Retina (tissue), 1 donor: ENCODE measurements at regions not wholly inside any gene's neighbourhood (a gene's known extent, or its start where the extent isn't known, plus 50 kb on each side); places are given as distances from the start of the nearest gene placed in this dataset.

Experiments used
- DNase-seq: peaks from one replicate; pipeline ENCODE4 v3.0.0-alpha.2; 2016

DNA sequence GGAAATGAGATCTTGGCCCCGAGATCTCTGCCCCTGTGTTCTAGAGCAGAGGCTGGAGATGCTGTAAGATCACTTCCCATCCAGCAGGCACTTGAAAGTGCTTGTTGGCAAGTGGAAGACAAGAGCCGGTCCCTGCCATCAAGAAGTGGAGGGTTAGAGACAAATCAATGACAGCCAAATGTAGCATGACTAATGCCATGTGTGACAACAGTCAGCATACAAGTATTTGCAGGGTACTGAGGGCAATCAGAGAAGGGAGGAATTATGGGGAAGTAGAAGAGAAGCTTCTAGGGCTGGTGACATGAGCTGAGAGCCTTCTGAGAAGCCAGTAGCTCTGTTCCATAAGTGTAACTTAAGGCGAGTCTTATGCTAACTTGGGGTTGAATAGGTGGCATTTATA lies 58.6 kb downstream of the TMEM17 start:
- DNase-seq = no peak

DNA sequence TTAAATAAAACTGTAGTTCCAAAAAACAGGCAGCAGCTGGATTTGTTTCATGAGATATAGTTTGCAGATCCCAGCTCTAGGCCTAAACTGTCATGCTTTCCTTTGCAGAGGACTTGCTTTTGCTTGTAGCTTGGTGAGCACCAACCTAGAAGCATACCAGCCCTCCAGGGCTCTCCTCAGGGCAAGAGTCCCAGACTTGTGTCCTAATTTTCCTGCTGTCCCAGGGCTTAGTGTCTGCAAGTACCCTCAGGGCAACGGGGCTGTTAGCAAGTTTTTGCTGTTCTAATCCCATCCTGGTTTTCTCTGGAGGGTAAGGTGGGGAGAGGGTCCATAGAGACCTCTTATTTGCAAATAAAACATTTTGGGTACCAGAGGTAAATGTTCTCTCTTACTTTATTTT lies 59.5 kb downstream of the TMEM17 start:
- no peak for DNase-seq

DNA sequence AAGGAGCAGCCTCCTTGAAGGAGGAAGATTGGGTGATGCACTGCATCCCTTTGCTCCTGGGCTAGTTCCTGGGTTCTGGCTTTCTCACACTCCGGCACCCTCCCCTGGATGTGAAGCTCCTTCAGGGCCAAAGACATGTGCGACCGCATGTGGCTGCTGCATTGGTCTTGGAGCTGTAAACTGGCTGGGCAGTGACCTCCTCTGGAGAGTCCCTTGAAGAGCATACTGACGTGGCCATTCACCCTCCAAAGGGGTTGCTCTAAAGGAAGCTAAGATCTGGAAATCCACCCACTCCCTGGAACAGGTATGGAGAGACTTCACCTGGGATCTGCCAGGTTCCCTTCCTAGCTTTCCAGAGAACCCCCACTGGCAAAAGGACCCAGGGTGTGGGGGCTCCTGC lies 62.1 kb downstream of the TMEM17 start:
- DNase-seq = no peak

DNA sequence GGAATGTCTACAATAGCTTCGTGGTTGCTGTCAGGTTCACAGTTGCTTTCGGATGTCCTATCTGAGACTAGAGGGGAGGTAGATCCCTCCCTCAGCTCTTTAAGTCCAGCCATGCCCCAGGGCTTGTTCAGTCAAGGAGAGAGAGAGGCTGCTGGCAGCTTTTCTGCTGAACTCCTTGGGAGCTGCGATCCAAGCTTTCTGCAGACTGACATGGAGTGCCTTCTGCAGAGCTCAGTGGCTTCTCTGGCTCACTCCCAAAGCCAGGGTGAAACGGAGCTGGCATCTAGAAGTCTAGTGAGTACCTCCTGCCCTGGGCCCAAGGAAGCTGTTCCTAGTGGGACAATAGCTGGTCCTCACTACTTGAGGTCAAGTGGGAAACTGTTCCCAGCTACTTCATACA lies 62.5 kb downstream of the TMEM17 start:
- no peak for DNase-seq

DNA sequence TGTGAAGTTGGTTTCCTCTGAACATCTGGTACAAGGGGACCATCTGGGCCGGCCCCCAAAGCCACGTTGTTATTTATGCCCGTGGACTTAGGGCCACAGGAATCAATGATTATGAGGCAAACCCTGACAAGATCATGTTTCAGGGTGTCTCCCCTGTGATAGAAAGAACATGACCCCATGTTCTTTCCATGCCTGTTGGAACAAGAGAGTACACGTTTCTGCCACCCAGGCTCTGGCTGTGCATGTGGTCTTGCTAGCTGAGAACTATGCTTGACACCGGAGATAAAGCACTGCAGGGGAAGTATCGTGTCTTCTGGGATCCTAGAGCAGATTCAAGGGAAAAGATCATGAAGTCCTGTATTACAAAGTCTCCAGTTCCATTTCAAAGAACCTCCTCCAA lies 64.2 kb downstream of the TMEM17 start:
- DNase-seq = no peak

DNA sequence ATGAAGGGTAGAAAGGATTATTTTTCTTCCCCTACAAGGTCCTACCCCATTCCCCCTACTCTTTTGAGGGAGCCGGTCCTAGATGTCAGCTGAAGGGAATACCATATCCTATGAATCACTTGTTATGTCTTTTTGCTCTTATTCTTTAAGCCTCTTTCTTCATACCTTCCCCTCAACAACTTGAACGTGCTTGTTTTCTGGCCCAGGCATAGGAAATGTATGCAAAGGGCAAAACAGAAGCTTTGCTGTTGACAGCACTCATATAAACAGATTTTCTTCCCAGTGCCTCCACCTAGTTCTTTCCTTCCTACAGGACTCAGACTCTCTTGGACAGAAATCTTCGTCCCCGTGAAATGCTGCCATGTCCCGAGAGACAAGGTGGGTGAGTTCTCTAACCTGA lies 64.6 kb downstream of the TMEM17 start:
- DNase-seq = no peak

DNA sequence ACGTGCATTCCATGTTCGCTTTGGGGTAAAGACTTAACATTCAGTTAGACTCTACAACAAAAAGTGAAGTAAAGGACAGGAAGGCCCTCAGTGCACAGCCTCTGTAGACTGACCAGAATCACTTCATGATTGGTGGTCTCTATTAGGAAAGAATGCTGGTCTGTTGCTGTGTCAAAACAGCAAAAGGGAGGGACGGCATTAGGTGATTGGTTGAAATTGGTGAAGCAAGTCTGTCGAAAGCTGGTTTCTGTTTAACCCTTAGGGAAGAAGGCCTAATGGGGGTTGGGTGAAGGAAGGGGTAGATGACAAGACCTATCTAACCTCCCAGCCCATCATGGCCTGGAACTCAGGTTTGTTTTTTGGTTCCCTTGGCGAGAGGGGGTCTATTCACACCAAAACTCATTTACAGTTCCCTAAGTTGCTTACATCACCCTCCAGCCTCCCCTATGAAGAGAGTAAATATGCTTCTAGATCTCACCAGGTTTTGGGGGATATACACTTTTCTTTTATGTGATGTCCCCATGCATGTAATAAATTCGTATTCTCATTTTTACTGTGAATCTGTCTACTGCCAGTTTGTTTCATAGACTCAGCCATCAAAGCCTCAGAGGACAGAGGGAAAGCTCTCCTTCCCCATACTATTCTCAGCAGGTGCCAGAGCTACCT lies 65.6 kb downstream of the TMEM17 start:
- no peak for DNase-seq

DNA sequence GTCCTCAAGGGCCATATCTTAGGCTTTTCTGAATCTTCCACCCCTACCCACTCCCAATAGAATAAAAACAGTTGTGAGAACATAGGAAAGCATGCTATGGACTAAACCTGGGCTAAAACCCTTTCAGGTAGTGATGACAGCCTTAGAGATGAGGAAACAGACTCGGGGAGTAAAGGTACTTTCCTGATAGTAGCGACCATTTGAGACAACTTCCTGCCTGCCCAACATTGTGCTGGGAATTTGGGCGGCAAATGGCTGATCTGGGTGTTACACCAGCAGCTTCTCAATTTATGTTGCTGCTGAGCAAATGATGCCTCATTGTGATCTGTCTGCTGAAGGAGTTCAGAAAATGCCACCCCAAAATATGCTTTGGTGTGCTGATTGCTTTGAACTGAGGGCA lies 66.6 kb downstream of the TMEM17 start:
- no peak for DNase-seq

DNA sequence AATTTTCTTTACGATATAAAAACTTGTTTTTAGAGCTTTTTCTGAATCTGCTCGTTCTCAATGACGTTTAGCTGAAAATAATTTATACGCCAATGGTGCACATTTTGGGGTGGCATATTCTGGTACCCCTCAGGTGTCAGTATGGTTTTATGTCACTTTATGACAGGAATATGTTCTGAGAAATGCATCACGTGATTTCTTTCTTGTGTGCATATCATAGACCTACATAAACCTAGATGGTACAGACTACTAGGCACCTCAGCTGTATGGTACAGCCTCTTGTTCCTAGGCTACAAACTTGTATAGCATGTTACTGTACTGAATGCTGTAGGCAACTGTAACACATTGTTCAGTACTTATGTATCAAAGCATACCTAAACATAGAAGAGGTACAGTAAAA lies 68.2 kb downstream of the TMEM17 start:
- no peak for DNase-seq

DNA sequence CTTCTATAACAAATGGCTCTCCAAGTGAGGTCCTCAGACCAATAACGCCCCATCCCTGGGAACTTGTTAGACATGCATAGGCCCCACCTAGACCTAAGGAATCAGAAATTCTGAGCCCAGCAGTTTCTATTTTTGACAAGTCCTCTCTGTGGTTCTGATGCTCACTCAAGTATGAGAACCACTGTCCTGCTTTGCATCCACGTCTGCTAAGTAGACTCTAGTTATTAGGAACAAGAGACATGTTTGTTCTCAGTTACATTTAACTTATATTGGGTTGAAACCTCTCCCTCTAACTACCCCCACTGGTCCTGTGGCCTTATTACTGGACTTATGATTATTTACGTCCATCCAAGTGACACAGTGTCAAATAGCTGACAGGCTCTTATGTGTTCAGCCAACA lies 70.3 kb downstream of the TMEM17 start:
- no peak for DNase-seq

DNA sequence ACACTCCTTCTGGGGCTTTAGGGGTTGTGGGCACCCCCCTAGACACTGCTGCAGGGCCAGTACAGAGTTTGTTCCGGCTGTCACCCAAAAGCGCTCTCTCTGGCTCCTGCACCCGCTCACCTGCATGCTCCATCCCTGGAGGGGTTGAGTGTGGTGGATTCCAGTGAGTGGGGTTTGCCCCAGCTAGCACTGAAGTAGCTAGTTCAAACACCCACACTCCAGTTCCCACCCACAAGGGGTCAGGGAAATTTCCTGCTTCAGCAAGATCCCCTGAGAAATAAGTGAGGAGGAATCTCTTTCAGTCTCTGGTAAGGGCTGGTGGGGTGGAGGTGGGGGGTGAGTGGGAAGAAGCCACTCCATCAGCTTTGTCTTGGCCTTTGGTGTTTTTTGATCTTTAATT lies 73.6 kb downstream of the TMEM17 start:
- no peak for DNase-seq

DNA sequence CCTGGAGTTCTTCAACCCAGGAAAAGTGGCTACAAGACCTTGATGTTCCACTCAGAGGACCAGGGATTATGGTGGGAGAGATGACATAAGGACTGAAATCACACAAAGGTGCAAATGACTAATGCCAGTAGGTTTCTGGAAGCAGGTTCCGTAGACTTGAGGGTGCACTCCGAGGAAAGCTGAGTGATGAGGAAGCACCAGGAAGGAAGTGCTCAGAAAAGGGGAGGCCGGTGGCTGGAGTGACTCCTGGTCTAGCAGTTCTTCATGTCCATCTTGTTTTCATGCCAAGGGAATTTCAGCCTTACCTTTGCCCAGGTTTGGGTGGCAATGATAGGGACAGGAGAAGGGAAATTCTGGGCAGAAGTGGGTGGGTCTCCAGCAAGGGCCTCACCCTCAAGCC lies 74.5 kb downstream of the TMEM17 start:
- no peak for DNase-seq

DNA sequence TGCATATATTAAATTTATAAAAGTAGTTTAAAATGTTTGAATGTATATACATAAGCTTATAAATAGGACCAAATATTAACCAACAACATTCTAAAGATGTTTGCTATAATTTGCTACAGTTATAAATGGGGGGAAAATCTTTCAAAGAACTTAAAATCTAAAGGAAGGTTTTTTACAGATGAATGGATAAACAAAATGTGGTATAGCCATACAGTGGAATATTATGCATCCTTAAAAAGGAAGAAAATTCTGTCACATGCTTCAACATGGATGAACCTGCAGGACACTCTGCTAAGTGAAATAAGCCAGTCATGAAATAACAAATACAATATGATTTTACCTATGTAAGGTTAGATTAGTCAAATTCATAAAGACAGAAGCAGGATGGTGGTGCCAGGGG lies 75.8 kb downstream of the TMEM17 start:
- no peak for DNase-seq

DNA sequence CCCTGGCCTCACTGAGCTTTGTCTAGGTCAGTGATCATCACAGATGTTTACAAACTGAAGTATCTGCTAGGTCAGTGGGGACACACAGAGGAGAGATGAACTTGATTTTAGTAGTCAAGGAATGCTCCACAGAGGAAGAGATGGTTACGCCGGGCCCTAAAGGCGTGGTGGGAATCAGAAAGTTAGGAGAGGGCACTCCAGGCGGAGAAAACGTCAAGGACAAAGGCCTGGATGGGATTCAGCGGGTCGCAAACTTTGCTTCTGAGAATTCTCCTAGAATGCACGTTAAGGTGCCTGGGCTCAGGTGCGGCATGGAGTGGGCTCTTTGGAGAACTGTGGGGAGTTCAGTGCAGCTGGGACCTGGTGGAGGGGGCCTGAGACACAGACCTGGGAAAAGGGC lies 78.8 kb downstream of the TMEM17 start:
- DNase-seq = no peak

DNA sequence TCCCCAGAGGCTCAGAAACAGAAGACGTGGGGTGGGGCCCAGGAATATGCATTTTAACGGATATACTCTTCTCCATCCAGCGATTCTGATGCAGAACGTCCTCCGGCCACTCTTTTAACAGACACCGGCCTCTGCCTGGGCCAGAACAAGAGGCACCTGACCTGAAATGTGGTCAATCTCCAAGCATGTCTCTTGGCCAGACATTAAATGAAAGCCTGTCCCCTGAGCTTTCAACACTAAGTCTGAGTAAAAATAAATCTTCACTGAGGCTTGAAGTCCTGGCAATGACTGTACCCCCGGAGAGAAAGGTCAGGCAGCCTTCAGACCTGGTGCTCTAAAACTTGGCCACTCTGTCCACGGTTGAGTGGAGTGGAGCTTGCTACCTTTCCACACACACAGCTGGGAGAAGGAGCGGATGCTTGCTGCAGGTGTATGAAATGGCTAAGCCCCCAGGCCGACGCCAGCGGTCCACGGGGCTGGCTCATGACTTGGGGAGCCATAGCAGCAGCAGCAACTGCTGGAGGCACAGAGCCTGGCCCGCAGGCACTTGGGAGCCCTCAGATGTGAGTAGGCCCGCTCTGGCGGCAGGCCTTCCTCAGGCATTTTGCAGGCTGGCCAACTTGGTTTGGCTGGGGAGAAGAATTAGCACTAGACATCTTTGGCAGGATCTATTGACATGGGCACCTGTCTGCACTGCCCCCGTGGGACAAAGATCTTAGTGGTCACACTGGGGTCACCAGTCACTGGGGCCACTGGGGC lies 79.7 kb downstream of the TMEM17 start:
- DNase-seq = no peak

DNA sequence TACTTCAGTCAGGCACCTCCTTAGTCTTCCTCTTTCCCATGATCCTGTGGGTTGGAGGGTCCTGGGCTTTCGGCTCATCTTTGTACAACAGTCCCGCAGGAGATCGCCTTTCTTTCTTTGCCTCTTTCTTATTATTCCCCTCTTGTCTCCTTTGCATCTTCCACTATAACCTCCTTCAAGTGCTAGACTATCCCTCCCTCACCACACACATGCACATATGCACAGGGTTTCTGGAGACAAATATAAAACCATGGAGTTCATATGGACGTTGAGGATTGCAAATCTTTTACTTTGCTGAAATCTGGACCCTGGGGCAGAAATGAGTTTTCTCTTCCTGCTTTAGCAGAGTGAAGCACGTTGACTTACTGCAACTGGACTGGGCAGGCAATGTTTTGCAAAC lies 80.3 kb downstream of the TMEM17 start:
- DNase-seq = no peak

DNA sequence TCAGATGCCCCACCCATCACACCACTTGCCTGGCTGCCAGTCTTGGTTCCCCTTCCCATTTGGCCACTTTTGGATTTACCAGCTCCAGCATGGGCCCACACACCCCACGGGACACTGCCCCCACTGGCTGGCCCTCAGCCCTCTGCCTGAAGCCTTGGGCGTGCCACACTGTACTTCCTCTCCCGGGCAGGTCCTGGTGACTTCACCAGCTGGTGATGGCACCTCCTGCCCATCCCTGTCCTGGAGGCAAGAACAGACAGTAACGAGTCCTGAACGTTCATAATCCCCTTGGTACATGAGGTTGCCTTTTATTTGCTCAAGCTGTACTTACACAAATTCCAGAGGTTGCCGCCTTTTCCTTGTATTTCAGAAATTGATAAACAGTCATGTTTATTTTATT lies 81.1 kb downstream of the TMEM17 start:
- DNase-seq = no peak

DNA sequence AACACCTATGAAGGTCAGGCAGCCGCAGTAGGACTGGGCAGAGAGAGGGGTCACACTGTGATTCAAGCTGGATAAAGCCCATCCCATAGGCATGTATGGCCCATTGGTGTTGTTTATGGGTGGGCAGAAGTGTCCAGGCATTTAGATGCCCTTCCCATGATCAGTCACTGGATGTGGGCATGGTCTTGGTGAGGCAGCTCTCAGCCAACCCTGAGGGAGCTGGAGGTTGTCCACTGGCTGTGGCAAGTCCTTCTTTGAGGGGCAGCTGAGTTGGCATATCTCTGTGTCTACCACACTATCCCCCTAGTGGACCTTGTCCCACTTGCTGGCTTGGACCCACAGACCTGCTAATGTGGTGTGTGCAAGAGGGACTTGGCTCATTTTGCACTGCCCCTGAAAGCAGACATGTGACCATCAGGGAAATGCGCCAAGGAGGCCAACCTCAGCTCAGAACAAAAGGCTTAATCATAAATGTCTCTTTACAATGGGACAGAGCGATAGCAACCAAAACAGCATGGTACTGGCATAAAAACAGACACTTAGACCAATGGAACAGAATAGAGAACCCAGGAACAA lies 82.0 kb downstream of the TMEM17 start:
- no peak for DNase-seq

DNA sequence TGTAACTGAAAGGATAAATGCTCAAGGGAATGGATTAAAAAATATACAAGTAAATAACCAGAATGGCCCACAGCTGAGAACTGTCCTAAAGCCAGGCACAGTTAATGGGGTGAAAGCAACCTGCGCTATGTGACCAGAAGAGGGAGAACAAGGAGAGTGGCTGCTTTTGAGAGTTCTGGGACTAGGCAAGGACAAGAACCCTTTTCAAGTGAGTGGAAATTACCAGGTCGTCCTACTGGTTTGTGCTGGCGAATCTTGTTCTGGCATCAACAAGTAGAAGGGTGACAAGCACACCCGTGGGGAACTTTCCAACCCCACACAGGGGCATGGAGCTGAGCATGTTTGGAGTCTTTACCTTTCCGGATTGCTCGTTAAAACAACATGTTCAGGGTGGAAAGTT lies 82.8 kb downstream of the TMEM17 start:
- no peak for DNase-seq

DNA sequence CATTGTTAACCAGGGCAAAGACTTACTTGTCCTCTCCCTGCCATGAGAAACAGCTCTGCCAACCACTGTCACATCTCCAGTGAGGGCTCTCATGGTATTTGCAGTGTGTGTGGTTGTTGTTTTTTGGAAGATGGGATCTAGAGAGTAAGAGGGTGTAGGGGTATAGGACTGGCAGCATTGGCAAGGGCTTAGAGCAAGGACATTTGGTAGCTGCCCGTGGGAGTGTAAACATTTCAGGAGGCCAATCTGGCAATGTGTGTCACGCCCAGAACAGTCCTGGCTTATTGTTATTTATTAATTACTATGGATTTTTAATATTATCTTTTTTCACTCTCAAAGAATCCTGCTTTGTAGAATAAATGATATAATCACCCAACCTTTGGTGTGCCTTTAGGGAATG lies 90.5 kb downstream of the TMEM17 start:
- DNase-seq = no peak

DNA sequence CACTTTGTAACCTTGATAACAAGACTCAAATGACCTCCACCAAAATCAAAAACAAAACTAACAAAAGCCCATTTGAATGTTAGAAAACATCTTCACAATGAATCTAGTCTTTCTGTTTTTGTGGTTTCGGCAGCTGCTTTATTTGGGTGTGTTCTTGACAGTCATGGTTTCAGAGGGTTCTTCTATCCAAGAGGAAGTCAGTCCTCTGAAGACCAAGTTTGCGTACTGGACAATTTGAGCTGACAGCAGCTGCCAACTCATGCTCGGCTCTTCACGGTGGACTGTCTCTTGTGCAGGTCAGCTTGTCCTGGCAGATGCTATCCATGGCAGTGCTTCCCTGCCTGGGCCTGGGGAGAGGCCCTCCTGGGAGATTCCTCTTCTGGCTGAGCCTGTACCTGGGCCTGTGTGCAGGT lies 91.0 kb downstream of the TMEM17 start:
- no peak for DNase-seq

DNA sequence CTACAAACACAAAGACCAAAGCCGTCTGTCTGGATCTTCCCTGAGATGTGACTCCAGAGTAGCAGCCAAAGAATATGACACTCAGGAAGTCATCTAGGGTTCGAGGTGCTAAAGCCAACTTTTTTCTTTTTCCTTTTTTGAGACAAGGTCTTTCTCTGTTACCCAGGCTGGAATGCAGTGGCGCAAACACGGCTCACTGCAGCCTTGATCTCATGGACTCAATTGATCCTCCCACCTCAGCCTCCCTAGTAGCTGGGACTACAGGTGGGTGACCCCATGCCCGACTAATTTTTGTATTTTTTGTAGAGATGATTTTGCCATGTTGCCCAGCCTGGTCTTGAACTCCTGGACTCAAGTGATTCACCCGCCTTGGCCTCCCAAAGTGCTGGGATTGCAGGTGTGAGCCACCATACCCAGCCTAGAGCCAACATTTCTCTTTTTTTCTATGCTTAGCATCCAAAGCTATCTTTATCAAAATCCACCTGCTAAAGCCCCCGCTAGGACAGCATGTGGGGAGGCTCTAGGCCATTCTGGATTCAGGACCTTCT lies 92.8 kb downstream of the TMEM17 start:
- no peak for DNase-seq

DNA sequence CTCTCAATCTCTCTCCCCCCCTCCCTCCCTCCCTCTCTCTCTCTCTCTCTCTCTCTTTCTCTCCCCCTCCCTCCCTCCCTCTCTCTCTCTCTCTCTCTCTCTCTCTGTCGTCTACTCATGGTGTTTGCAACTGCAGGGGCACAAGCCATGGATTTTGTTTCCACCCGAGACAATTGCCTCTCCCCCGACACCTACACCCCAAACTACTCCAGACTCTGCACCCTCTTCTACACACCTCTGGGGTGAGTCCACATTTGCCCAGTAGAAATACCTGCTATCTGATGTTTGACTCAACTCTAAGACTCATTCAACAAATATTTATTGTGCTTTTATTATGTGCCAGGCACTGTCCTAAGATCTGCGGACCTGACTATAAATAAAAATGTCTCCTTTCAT lies 93.7 kb downstream of the TMEM17 start:
- DNase-seq = no peak

DNA sequence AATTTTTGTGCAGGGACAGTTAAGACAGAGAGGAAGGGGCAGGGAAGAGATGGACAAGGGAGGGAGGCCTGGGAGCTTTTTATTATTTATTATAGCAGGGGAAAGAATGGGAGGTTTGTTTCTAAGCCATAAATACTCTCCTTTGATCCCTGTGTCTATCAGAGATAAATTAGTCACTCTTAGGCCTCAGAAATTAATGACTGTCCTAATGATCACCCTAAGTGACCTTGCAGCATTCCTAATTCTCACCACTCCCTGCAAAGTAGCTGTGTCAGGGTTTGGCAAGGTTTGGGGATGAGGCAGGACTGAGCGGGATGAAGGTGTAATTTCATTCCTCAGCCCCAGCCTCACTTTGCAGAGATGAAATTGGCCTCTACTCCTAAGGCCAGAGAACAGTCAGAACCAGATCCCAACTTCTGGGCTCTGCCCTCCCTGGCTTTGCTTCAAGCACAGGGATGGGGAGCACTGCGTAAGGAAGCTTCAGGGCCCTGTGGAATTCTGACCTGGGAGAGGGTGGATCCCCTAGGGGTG lies 95.0 kb downstream of the TMEM17 start:
- DNase-seq = no peak
